ENCODE measurements at regions not wholly inside any gene's neighbourhood (a gene's known extent, or its start where the extent isn't known, plus 50 kb on each side); places are given as distances from the start of the nearest gene placed in this dataset.

- Histone ChIP-seq H3K36me3 (no peaks in the 10 kb centered on the region), H3K27me3 (no peaks in the 10 kb centered on the region), H3K27ac (no peak overlapping the region), H3K4me3 (no peak overlapping the region), H3K9me3 (no peaks in the 10 kb centered on the region), H3K4me1 (peaks cover 0 to 7% (median 0%) of the 10 kb centered on the region in 3 donors)
- WGBS, 2 donors (ENCODE audit: low coverage in 1 of 2): 86 to 93% methylated on average over 4 to 5 of the region's 5 CpGs
- TF ChIP-seq POLR2AphosphoS5 (IDR thresholded peaks at IDR 0.05): no peak
- no peak for TF ChIP-seq CTCF (IDR thresholded peaks at IDR 0.05)
- TF ChIP-seq EP300 (IDR thresholded peaks at IDR 0.05): no peak
- TF ChIP-seq POLR2A (IDR thresholded peaks at IDR 0.05): no peak
- ATAC-seq: no peak
Measured at GRCh38 chr11:11786234-11786633, 55.5 kb upstream of the USP47 start.

- H3K27me3 ChIP-seq: no peaks in the 10 kb centered on the region
- 80 to 100% methylated on average over 1 to 2 of the region's 3 CpGs for WGBS, 2 donors (ENCODE audit: low coverage in 1 of 2)
Measured at GRCh38 chr11:11782532-11783110, 59.2 kb upstream of the USP47 start.

GRCh38 chr11:11780858-11781257 is 60.9 kb upstream of the USP47 start:
- no peak for ATAC-seq
- H3K27ac ChIP-seq: no peak overlapping the region
- H3K27me3 ChIP-seq: no peaks in the 10 kb centered on the region
- H3K9me3 ChIP-seq: no peaks in the 10 kb centered on the region
- WGBS, 2 donors (ENCODE audit: low coverage in 1 of 2): 90% methylated on average over 8 of the region's 8 CpGs; no CpG with 5 or more reads in 1 of the 2 donors
- no peak overlapping the region for H3K4me3 ChIP-seq
- H3K36me3 ChIP-seq: no peaks in the 10 kb centered on the region
- no peaks in the 10 kb centered on the region for H3K4me1 ChIP-seq
- TF ChIP-seq POLR2AphosphoS5 (IDR thresholded peaks at IDR 0.05): no peak
- no peak for TF ChIP-seq POLR2A (IDR thresholded peaks at IDR 0.05)
- no peak for TF ChIP-seq CTCF (IDR thresholded peaks at IDR 0.05)
- TF ChIP-seq EP300 (IDR thresholded peaks at IDR 0.05): no peak

More at GRCh38 chr11:11782532-11783110, 59.2 kb upstream of the USP47 start:
- H3K9me3 ChIP-seq: no peaks in the 10 kb centered on the region
- peaks cover 0 to 6% (median 0%) of the 10 kb centered on the region in 3 donors for H3K4me1 ChIP-seq
- ATAC-seq: no peak
- TF ChIP-seq EP300 (IDR thresholded peaks at IDR 0.05): no peak
- TF ChIP-seq POLR2A (IDR thresholded peaks at IDR 0.05): no peak
- H3K27ac ChIP-seq: no peak overlapping the region
- no peaks in the 10 kb centered on the region for H3K36me3 ChIP-seq
- H3K4me3 ChIP-seq: no peak overlapping the region

GRCh38 chr11:11779975-11780374 is 61.8 kb upstream of the USP47 start:
- WGBS, 2 donors (ENCODE audit: low coverage in 1 of 2): 53 to 57% methylated on average over 2 of the region's 2 CpGs
- no peak overlapping the region for H3K27ac ChIP-seq
- no peak for ATAC-seq
- H3K27me3 ChIP-seq: no peaks in the 10 kb centered on the region
- no peaks in the 10 kb centered on the region for H3K4me1 ChIP-seq
- no peaks in the 10 kb centered on the region for H3K36me3 ChIP-seq
- H3K9me3 ChIP-seq: no peaks in the 10 kb centered on the region
- H3K4me3 ChIP-seq: no peak overlapping the region
- TF ChIP-seq CTCF (IDR thresholded peaks at IDR 0.05) (no peak), POLR2A (IDR thresholded peaks at IDR 0.05) (no peak), POLR2AphosphoS5 (IDR thresholded peaks at IDR 0.05) (no peak), EP300 (IDR thresholded peaks at IDR 0.05) (no peak)

GRCh38 chr11:11777897-11778296 is 63.9 kb upstream of the USP47 start:
- Histone ChIP-seq H3K27me3 (no peaks in the 10 kb centered on the region), H3K36me3 (no peaks in the 10 kb centered on the region), H3K4me1 (no peaks in the 10 kb centered on the region), H3K9me3 (no peaks in the 10 kb centered on the region), H3K27ac (no peak overlapping the region), H3K4me3 (no peak overlapping the region)
- no peak for TF ChIP-seq POLR2A (IDR thresholded peaks at IDR 0.05)
- no peak for TF ChIP-seq CTCF (IDR thresholded peaks at IDR 0.05)
- no peak for TF ChIP-seq POLR2AphosphoS5 (IDR thresholded peaks at IDR 0.05)
- no peak for TF ChIP-seq EP300 (IDR thresholded peaks at IDR 0.05)
- no peak for ATAC-seq
- 65 to 81% methylated on average over 3 of the region's 3 CpGs for WGBS, 2 donors (ENCODE audit: low coverage in 1 of 2)

Data from gastroesophageal sphincter (tissue), 4 donors.